Neuron (in vitro differentiated cells): ENCODE measurements at regions not wholly inside any gene's neighbourhood (a gene's known extent, or its start where the extent isn't known, plus 50 kb on each side); places are given as distances from the start of the nearest gene placed in this dataset.
"Not testable (repeated sequence)": the region's sequence is repeated elsewhere in the genome, so short reads cannot be mapped to it uniquely, and the experiment has no call there.

Experiments
- H2AFZ ChIP-seq: one replicate; pipeline ENCODE4 v1.6.1; 2013; ENCODE audit warnings: low read depth, mild to moderate bottlenecking, inconsistent platforms, low read length, moderate library complexity
- H3K27me3 ChIP-seq: one replicate; pipeline ENCODE4 v1.6.1; 2013; ENCODE audit warnings: low read length; ENCODE audit not compliant: insufficient read depth
- H3K36me3 ChIP-seq: one replicate; pipeline ENCODE4 v1.6.1; 2013; ENCODE audit warnings: low read length; ENCODE audit not compliant: insufficient read depth
- H3K4me1 ChIP-seq: one replicate; pipeline ENCODE4 v1.6.1; 2013; ENCODE audit warnings: low read length; ENCODE audit not compliant: insufficient read depth
- H3K4me3 ChIP-seq: 2 replicates; pipeline ENCODE4 v1.5.1; 2013; ENCODE audit warnings: mild to moderate bottlenecking, low read length, moderate library complexity
- H3K9me3 ChIP-seq: one replicate; pipeline ENCODE4 v1.6.1; 2013; ENCODE audit warnings: low read length

DNA sequence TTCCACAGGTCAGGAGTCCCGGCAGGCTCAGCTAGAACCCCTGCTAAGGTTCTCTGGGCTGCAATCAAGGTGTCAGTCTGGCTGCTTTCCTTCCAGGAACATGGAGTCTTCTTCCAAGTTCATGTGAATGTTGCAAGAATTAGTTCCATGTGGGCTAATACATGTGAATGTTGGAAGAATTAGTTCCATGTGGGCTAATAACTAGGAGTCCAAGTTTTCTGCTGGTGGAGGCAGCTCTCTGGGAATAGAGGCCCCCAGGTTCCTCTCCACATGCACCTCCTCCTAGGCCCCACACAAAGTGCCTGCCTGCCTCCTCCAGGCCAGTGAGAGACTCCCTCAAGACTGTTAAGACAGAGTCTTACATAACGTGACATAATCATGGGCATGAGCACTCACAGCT lies 140.8 kb upstream of the SLC35G4 start:
- no peak overlapping the region for H2AFZ ChIP-seq

DNA sequence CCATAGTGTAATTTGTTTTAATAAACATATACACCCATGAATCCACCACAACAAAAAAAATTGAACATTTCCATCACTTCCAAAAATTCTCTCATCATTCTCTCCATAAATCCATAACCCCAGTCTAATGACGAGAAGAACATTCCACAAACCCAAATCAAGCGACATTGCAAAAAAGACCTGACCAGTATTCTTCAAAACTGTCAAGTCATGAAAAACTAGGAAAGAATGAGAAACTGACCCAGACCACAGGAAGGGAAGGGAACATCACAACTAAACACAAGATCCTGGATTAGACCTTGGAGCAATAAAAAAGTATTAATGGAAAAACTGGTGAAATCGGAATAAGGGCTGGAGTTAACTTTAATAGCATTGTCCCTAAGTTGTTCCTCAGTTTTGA lies 141.3 kb upstream of the SLC35G4 start:
- H3K27me3 ChIP-seq: no peaks in the 10 kb centered on the region

More for the DNA sequence above, 140.8 kb upstream of the SLC35G4 start:
- Histone ChIP-seq H3K9me3 (no peaks in the 10 kb centered on the region), H3K27me3 (no peaks in the 10 kb centered on the region), H3K4me1 (no peaks in the 10 kb centered on the region), H3K36me3 (no peaks in the 10 kb centered on the region), H3K4me3 (no peak overlapping the region)

DNA sequence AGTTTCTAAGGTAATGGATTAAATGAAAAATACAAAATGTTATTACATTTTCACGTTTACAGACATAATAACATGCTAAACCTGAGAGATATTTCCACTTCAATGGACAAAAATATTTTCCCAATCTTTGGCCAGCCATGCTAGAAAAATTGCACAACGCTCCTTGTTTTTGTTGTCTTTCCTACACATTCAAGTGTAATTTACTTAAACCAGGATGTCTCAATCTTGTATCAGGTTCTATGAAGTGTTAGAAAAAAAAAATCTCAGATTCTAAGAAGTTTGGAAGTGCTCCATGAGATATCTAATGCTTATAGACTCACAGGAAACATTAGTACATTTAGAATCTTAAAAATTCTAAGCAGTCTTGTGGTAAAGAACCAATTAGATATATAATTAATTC lies 141.8 kb upstream of the SLC35G4 start:
- H2AFZ ChIP-seq: no peak overlapping the region

More for the DNA sequence above, 141.3 kb upstream of the SLC35G4 start:
- Histone ChIP-seq H3K4me3 (no peak overlapping the region), H3K4me1 (no peaks in the 10 kb centered on the region), H3K9me3 (no peaks in the 10 kb centered on the region), H2AFZ (no peak overlapping the region), H3K36me3 (no peaks in the 10 kb centered on the region)

DNA sequence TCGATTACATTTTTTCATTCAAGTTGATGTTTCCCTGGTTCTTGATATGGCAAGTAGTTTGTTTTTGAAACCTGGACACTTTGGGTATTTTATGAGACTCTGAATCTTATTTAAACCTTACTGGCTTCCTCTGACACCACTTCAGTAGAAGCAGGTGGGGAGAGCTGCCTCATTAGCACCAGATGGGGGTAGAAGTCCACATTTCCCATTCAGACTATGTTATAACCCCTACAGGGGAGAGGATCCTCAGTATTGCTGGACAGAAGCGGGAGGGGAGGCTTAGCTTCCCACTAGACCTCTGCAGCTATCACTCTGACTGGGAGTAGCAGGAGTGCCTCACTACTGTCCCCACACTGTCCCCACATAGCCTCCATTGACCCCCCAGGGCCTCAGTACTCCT lies 145.3 kb upstream of the SLC35G4 start:
- H2AFZ ChIP-seq: no peak overlapping the region
- no peaks in the 10 kb centered on the region for H3K27me3 ChIP-seq
- no peaks in the 10 kb centered on the region for H3K36me3 ChIP-seq
- no peak overlapping the region for H3K4me3 ChIP-seq
- no peaks in the 10 kb centered on the region for H3K4me1 ChIP-seq
- no peaks in the 10 kb centered on the region for H3K9me3 ChIP-seq

More for the DNA sequence above, 141.8 kb upstream of the SLC35G4 start:
- Histone ChIP-seq H3K36me3 (no peaks in the 10 kb centered on the region), H3K4me1 (no peaks in the 10 kb centered on the region), H3K4me3 (no peak overlapping the region), H3K27me3 (no peaks in the 10 kb centered on the region), H3K9me3 (no peaks in the 10 kb centered on the region)

DNA sequence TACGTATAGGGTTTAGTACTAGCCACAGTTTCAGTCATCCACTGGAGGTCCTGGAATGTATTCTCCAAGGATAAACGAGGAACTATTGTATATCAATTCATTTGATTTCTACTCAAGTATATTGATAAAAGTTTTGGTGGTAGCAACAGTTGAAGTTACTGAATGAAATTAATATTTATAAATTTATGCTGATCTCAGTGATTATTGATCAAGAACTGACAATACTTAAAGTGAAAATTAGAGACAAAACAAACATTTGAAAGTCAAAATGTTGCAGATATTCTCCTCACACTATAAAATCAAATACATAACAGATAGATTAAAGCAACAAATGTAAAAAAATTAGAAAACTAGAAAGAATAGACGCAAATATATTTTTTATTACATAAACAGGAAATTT lies 150.9 kb upstream of the SLC35G4 start:
- H3K36me3 ChIP-seq: no peaks in the 10 kb centered on the region
- no peak overlapping the region for H2AFZ ChIP-seq
- no peaks in the 10 kb centered on the region for H3K27me3 ChIP-seq
- H3K4me3 ChIP-seq: no peak overlapping the region
- no peaks in the 10 kb centered on the region for H3K9me3 ChIP-seq
- no peaks in the 10 kb centered on the region for H3K4me1 ChIP-seq

DNA sequence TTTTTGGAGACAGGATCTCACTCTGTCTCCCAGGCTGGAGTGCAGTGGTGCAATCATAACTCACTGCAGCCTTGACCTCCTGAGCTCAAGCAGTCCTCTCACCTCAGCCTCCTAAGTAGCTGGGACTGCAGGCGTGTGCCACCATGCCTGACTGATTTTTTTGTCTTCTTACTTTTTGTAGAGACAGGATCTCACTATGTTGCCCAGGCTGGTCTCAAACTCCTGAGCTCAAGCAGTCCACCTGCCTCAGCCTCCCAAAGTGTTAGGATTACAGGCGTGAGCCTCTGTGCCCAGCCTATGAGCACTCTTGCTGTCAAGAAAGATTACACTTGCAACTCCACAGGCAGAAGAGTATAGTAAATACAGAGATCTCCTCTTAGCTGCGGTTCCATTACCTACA lies 151.5 kb upstream of the SLC35G4 start:
- not testable (repeated sequence) for H3K4me3 ChIP-seq, H3K9me3 ChIP-seq, H3K4me1 ChIP-seq, H3K36me3 ChIP-seq, H3K27me3 ChIP-seq, H2AFZ ChIP-seq

DNA sequence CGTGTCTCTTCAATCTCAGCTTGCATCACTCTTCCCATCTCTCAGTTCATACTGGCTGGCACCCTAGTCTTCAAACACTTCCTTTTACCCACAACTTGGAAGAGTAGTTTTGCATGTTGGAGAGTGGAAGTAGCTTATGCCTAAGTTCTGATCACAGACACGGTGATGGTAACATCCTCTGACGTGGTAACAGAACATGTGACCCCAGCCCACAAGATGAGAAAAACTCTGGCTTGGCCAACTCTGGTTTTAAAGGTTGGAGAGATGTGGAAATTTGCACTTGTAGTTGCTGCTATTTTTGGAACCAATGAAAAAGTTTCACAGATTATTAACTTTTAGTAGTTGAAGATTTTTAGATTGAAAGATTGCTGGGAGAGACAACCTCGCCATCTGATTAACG lies 155.4 kb upstream of the SLC35G4 start:
- Histone ChIP-seq H3K4me3 (no peak overlapping the region), H3K36me3 (no peaks in the 10 kb centered on the region), H2AFZ (no peak overlapping the region), H3K9me3 (no peaks in the 10 kb centered on the region), H3K4me1 (no peaks in the 10 kb centered on the region), H3K27me3 (no peaks in the 10 kb centered on the region)

DNA sequence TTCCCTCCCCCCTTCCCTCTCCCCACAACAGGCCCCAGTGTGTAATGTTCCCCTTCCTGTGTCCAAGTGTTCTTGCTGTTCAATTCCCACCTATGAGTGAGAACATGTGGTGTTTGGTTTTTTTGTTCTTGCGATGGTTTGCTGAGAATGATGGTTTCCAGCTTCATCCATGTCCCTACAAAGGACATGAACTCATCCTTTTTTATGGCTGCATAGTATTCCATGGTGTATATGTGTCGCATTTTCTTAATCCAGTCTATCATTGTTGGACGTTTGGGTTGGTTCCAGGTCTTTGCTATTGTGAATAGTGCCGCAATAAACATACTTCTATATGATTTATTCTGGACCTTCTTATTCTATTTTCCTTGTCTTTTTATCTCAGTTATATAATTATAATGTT lies 165.2 kb upstream of the SLC35G4 start:
- H3K9me3 ChIP-seq, H3K4me3 ChIP-seq, H2AFZ ChIP-seq, H3K4me1 ChIP-seq, H3K27me3 ChIP-seq, H3K36me3 ChIP-seq: not testable (repeated sequence)

DNA sequence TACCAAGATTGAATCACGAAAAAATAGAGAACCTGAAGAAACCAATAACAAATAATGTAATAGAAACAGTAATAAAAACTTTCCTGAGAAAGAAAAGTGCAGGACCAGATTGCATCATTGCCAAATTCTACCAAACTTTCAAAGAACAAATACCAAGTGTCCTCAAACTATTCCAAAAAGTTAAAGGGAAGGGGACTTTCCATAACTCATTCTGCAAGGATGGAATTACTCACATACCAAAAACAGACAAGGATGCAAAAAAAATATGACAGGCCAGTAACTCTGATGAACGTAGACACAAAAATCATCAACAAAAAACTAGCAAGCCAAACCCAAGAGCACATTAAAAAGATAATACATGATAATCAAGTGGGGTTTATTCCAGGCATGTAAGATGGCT lies 172.3 kb upstream of the SLC35G4 start:
- H3K27me3 ChIP-seq: no peaks in the 10 kb centered on the region
- no peaks in the 10 kb centered on the region for H3K36me3 ChIP-seq
- no peaks in the 10 kb centered on the region for H3K9me3 ChIP-seq
- H3K4me1 ChIP-seq: no peaks in the 10 kb centered on the region
- no peak overlapping the region for H2AFZ ChIP-seq
- no peak overlapping the region for H3K4me3 ChIP-seq

DNA sequence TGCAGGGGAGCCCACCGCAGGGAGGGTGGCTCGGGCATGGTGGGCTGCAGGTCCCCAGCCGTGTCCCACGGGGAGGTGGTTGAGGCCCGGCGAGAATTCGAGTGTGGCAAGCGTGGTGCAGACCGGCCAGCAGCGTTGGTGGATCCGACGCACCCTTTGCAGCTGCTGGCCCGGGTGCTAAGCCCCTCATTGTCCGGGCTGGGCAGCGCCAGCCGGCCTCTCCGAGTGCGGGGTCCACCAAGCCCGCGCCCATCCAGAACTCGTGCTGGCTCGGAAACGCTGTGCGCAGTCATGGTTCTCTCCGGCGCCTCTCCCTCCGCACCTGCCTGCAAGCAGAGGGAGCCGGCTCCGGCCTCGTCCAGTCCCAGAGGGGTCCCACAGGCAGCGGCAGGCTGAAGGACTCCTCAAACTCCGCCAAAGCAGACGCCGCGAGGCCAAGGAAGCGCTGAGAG lies 177.0 kb upstream of the SLC35G4 start:
- Histone ChIP-seq H3K4me1 (no peaks in the 10 kb centered on the region), H3K4me3 (no peak overlapping the region), H2AFZ (no peak overlapping the region), H3K36me3 (no peaks in the 10 kb centered on the region), H3K9me3 (no peaks in the 10 kb centered on the region), H3K27me3 (no peaks in the 10 kb centered on the region)

DNA sequence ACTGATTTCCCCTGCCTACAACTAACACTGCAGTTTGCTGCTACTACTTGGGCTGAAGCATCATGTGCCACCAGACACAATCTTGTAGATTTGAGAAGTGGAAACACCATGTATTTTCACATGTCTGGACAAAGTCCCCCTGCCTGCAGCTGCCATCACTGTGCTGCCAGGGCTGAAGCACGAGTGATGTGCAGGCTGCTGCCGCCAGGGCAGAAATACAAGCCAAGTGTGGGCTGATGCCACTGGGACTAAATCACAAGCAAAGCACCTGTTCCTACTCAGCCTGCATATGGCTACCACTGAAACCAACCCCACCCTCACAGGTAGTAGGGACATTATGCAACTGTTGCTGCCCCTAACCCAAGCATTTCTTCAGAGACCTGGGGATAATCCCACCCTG lies 179.5 kb upstream of the SLC35G4 start:
- Histone ChIP-seq H3K4me1 (no peaks in the 10 kb centered on the region), H3K27me3 (no peaks in the 10 kb centered on the region), H2AFZ (no peak overlapping the region), H3K9me3 (no peaks in the 10 kb centered on the region), H3K4me3 (no peak overlapping the region), H3K36me3 (no peaks in the 10 kb centered on the region)

DNA sequence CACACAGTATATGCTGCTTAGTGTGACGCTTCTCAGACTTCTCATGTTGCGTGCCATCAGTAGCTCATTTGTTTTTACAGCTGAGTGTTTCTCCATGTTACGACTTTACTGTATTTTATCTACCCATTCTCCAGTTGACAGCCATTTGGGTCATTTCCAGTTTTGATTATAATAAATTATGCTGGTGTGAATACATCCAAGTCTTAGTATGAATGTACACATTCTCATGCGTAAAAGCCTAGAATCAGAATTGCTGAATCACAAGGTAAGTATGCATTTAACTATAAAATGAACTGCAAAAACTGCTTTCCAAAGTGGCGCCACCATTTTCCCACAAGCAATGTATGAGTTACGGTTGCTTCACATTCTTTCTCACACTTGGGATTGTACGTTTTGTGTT lies 184.2 kb upstream of the SLC35G4 start:
- no peaks in the 10 kb centered on the region for H3K27me3 ChIP-seq
- no peak overlapping the region for H2AFZ ChIP-seq
- H3K9me3 ChIP-seq: no peaks in the 10 kb centered on the region
- H3K4me1 ChIP-seq: no peaks in the 10 kb centered on the region
- H3K36me3 ChIP-seq: no peaks in the 10 kb centered on the region
- no peak overlapping the region for H3K4me3 ChIP-seq

DNA sequence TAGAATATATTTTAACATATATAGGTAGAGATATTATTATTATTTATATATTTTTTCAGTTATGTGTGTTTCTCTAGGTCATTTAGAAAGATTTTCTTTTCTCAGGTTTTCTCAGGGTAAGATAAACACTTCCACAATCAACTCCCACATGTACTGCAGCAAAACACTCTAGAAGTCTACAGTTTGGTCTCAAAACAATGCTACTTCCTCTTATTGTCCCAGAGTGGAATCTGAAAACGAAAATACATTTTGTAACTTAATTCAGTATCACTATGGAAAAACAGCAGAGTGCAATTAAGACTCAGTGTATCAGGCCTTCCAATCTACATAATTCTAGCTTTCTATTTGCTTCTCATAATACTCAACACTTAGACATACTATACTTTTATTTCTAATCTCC lies 190.1 kb upstream of the SLC35G4 start:
- Histone ChIP-seq H3K4me3 (no peak overlapping the region), H3K4me1 (no peaks in the 10 kb centered on the region), H3K27me3 (no peaks in the 10 kb centered on the region), H3K9me3 (no peaks in the 10 kb centered on the region), H2AFZ (no peak overlapping the region), H3K36me3 (no peaks in the 10 kb centered on the region)

DNA sequence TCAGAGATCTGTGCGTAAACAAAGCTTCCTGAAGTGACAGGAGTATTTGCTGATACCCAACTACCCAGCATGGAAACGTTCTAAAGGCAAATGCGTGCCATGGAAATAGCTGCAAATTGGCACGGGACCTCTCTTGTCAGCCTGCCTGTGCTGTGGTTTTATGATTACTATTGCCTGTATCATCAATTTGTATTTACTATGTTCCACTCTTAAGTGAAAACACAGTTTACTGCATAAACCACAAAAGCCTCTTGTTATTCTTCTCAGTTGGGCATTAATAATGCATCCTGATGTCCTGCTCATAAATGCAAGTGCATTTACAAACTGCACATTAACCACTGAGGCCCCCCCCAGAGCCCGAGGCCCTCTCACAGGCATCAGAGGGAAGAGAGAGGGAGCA lies 196.6 kb upstream of the SLC35G4 start:
- no peaks in the 10 kb centered on the region for H3K27me3 ChIP-seq
- no peaks in the 10 kb centered on the region for H3K9me3 ChIP-seq
- no peaks in the 10 kb centered on the region for H3K4me1 ChIP-seq
- no peak overlapping the region for H3K4me3 ChIP-seq
- no peaks in the 10 kb centered on the region for H3K36me3 ChIP-seq
- H2AFZ ChIP-seq: no peak overlapping the region
